Testis (tissue), 2 donors: ENCODE measurements at regions not wholly inside any gene's neighbourhood (a gene's known extent, or its start where the extent isn't known, plus 50 kb on each side); places are given as distances from the start of the nearest gene placed in this dataset.

Source experiments
- CTCF ChIP-seq, 3 experiments: fragments of 450-650 bp in 2 of 3; fragments of 200-600 bp in 1 of 3; sonication (generic) in 1 of 3; IDR thresholded peaks; one replicate each; pipeline ENCODE4 v1.5.1; 2016 to 2019; ENCODE audit warnings: antibody characterized with exemption in 3 of 3, mild to moderate bottlenecking in 2 of 3, moderate library complexity in 1 of 3
- POLR2A ChIP-seq: fragments of 450-650 bp; IDR thresholded peaks from one replicate; pipeline ENCODE4 v1.6.1; 2017; ENCODE audit warnings: antibody characterized with exemption, mild to moderate bottlenecking, moderate library complexity

- no peak for TF ChIP-seq CTCF (IDR thresholded peaks at IDR 0.05)
- TF ChIP-seq POLR2A, result no peak
Observed at GRCh38 chr22:49363526-49364230, 464.0 kb downstream of the BRD1 start.
